Adipocyte (in vitro differentiated cells): ENCODE measurements at regions not wholly inside any gene's neighbourhood (a gene's known extent, or its start where the extent isn't known, plus 50 kb on each side); places are given as distances from the start of the nearest gene placed in this dataset.
"Not testable (repeated sequence)": the region's sequence is repeated elsewhere in the genome, so short reads cannot be mapped to it uniquely, and the experiment has no call there.

Source experiments
- DNase-seq: peaks from one replicate; pipeline ENCODE4 v3.0.0-alpha.2; 2015; ENCODE audit warnings: low read depth
- H3K27me3 ChIP-seq: replicated peaks from 2 replicates; pipeline ENCODE4 v1.7.0; 2013; ENCODE audit warnings: mild to moderate bottlenecking, low read length, moderate library complexity; ENCODE audit not compliant: control insufficient read depth, insufficient read depth
- H3K36me3 ChIP-seq: 2 replicates; pipeline ENCODE4 v1.7.0; 2013; ENCODE audit warnings: low read length, mild to moderate bottlenecking, moderate library complexity; ENCODE audit not compliant: control insufficient read depth, insufficient read depth, severe bottlenecking
- H3K4me1 ChIP-seq: 2 replicates; pipeline ENCODE4 v1.7.0; 2013; ENCODE audit warnings: mild to moderate bottlenecking, low read length, moderate library complexity; ENCODE audit not compliant: control insufficient read depth, insufficient read depth
- H3K4me3 ChIP-seq: 2 replicates; pipeline ENCODE4 v1.7.0; 2013; ENCODE audit warnings: mild to moderate bottlenecking, low read length, moderate library complexity
- H3K9ac ChIP-seq: 2 replicates; pipeline ENCODE4 v1.7.0; 2013; ENCODE audit warnings: mild to moderate bottlenecking, low read length, moderate library complexity
- H3K9me3 ChIP-seq: 2 replicates; pipeline ENCODE4 v1.7.0; 2013; ENCODE audit warnings: mild to moderate bottlenecking, low read length, moderate library complexity; ENCODE audit not compliant: control insufficient read depth

DNA sequence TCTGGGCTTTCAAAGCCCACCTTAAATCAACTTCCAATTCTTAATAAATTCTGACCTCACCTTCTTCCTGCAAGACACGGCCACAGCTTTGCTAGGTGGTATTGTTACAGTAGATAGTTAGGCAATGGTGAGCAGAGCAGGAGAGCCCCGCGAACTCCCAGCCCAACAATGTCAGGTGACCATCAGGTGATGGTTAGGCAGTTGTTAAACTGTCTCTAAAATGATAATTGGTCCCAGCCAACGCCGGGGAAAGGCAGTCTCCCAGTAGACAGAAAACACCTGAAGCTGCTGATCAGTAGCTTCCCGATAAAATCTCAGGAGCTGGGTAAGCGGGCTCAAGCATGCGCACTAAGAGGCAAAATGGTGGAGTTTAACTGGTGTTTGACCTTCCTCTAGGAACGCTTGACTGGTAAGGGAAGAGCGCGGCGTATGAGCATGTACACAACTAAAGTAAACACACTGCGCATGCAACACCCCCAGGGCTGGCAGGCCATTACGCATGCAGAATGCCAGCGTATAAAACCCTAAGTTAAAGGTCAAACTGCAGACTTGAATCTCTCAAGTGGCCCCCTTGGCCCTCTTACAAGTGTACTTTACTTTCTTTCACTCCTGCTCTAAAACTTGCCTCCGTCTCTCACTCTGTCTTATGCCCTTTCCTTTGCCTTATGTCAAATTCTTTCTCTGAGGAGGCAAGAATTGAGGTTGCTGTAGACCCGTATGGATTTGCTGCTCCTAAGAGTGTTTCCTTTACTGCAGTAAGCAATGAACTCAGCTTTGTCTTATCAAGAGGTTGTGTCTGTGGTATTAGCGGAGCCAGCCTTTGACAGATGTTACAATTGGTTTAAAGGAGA, 113.5 kb downstream of the C12orf75 start:
- Histone ChIP-seq H3K27me3 (no peaks in the 10 kb centered on the region), H3K4me1 (peaks cover 8% of the 10 kb centered on the region), H3K36me3 (no peaks in the 10 kb centered on the region), H3K9ac (no peak overlapping the region), H3K9me3 (peaks cover 4% of the 10 kb centered on the region), H3K4me3 (no peak overlapping the region)
- DNase-seq = no peak

DNA sequence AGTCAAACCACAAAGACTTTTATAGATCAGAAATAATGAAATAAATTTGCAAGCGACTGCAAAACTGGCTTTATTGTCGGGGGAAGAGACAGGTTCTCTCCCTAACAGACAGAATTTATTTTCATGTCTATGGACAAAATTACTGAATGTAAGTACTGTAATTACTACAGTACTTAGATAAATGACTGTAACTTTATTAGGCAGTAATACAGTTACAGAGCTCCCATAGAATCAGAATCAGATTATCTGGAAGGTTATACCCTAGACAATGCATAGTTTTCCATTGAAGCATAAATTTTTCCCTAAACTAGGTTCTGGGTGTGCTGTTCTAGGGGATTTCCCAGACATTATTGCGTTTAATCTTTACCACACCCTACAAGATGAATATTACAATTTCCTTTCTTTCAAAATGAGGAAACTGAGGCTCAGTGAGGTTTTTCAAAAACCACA, 114.2 kb downstream of the C12orf75 start:
- H3K4me1 ChIP-seq = peaks cover 8% of the 10 kb centered on the region
- no peaks in the 10 kb centered on the region for H3K27me3 ChIP-seq

DNA sequence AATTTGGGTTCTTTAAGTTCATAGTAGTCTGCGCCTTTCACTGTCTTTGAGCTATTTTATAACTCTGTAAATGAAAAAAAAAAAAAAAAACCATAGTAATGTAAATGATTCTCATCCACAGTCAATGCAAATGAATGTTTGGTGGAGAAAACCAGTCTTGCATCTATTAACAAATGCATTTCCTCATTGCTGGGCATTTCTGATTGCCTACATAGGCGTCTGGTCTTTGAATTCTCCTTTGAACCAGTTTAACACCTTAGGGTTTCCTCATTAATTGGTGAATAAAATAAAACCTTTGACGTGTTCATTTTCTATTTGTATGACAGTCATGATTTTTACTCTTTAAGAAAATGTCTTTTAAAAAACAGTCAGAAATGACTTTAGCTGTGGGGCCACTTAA, 114.8 kb downstream of the C12orf75 start:
- no peak overlapping the region for H3K4me3 ChIP-seq
- no peaks in the 10 kb centered on the region for H3K27me3 ChIP-seq
- H3K9me3 ChIP-seq = peaks cover 1% of the 10 kb centered on the region
- H3K36me3 ChIP-seq = no peaks in the 10 kb centered on the region
- peaks cover 8% of the 10 kb centered on the region for H3K4me1 ChIP-seq
- H3K9ac ChIP-seq = no peak overlapping the region
- DNase-seq = no peak

More for the DNA sequence above, 114.2 kb downstream of the C12orf75 start:
- no peak for DNase-seq
- Histone ChIP-seq H3K4me3 (no peak overlapping the region), H3K9me3 (peaks cover 4% of the 10 kb centered on the region), H3K9ac (no peak overlapping the region), H3K36me3 (no peaks in the 10 kb centered on the region)

DNA sequence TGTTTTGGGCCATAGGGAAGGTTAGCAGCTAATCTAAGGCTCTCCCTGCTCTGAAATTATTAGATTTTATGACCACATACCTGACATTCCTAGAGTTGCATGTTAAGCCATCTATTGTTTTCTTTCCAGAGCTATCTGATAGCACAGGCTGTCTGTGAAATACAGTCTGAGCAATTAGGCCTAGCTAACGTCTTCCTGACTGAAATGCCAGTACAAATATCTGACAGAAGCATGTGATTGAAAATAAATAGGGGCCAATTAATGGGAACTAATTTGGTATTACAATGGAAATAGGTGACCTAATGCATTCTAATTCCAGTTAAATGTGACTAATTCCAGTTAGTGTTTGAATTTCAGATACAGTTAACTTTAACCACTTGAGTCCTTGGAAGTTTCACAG, 115.2 kb downstream of the C12orf75 start:
- H3K4me3 ChIP-seq = no peak overlapping the region
- peaks cover 9% of the 10 kb centered on the region for H3K4me1 ChIP-seq
- no peak overlapping the region for H3K9ac ChIP-seq
- peak; percentile 57 for DNase-seq
- H3K27me3 ChIP-seq = no peaks in the 10 kb centered on the region
- no peaks in the 10 kb centered on the region for H3K36me3 ChIP-seq
- H3K9me3 ChIP-seq = no peaks in the 10 kb centered on the region

DNA sequence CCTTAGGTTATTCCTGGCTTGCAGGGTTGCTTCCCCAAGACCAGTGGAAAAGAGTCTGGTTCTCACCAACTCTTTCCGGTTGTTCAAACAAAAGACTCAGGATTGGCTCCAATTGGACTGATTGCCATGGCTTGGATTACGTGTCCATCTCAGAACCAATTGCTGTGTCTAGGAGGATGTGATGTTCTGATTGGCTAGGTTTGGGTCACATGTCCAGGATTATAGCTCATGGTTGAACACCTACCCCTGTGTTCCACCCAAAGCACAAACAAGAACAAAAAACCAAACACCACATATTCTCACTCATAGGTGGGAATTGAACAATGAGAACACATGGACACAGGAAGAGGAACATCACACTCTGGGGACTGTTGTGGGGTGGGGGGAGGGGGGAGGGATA, 116.0 kb downstream of the C12orf75 start:
- not testable (repeated sequence) for H3K9me3 ChIP-seq, H3K27me3 ChIP-seq, DNase-seq, H3K36me3 ChIP-seq, H3K4me3 ChIP-seq, H3K9ac ChIP-seq
- peaks cover 18% of the 10 kb centered on the region for H3K4me1 ChIP-seq

DNA sequence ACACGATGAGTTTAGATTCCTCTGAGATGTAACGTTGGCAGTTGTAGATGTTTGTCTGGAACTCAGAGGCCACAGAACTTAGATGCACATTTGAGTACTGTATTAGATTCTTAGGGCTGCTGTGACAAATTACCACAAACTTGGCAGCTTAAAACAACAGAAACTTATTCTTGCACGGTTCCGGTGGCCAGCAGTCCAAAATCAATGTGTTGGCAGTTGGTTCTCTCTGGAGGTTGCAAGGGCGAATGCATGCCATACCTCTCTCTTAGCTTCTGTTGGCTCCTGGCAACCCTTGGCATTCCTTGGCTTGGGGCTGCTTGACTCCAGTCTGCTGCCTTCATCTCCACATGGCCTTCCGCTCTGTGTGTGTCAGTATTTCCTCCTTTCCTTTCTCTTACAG, 118.9 kb downstream of the C12orf75 start:
- Histone ChIP-seq H3K9me3 (no peaks in the 10 kb centered on the region), H3K27me3 (no peaks in the 10 kb centered on the region)
- no peak for DNase-seq

DNA sequence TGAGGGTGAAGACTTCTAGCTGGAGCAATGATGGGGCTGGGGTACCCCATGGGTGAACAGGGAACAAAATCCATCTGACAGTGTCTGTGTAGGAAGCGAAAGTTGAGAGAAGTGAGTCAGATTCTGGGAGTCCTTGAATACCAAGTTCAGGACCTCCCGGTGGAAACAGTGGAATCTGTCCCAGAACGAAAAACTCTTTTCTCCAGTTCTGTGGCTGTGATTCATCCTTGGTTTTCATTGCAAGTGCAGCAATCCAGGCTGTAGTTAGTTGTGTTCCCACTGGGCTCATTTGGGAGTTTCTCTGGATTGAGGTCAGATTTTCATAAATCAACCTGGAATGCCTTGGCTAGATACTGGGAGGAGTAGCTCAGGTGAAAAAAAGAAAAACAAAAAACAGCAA, 120.7 kb downstream of the C12orf75 start:
- peaks cover 17% of the 10 kb centered on the region for H3K4me1 ChIP-seq
- no peak overlapping the region for H3K9ac ChIP-seq
- H3K27me3 ChIP-seq = peaks cover 3% of the 10 kb centered on the region
- no peak overlapping the region for H3K4me3 ChIP-seq
- DNase-seq = peak; percentile 71
- no peaks in the 10 kb centered on the region for H3K36me3 ChIP-seq
- H3K9me3 ChIP-seq = no peaks in the 10 kb centered on the region

More for the DNA sequence above, 118.9 kb downstream of the C12orf75 start:
- Histone ChIP-seq H3K9ac (no peak overlapping the region), H3K4me1 (peaks cover 25% of the 10 kb centered on the region), H3K4me3 (no peak overlapping the region), H3K36me3 (no peaks in the 10 kb centered on the region)

DNA sequence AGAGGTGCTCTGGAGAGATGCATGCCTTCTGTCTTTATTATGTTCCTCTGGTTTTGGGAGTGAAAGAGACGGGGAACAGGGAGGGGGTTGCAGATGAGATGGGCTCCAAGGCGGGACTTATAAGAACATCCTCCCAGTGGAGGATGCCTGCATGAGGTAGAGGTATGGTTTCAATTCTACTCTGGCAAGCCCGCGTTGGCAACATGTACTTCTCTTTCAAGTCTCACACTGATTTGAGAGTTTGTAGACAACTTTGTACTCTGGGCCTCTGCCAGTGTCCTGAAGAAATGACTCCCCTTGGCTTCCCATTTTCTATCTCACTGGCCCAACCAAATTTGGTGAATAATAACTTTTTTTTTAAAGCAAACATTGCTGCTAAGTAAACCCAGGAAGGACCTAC, 121.3 kb downstream of the C12orf75 start:
- H3K36me3 ChIP-seq = no peaks in the 10 kb centered on the region
- H3K9ac ChIP-seq = no peak overlapping the region
- no peaks in the 10 kb centered on the region for H3K9me3 ChIP-seq
- no peak overlapping the region for H3K4me3 ChIP-seq
- no peak for DNase-seq
- peaks cover 17% of the 10 kb centered on the region for H3K4me1 ChIP-seq
- peaks cover 3% of the 10 kb centered on the region for H3K27me3 ChIP-seq

DNA sequence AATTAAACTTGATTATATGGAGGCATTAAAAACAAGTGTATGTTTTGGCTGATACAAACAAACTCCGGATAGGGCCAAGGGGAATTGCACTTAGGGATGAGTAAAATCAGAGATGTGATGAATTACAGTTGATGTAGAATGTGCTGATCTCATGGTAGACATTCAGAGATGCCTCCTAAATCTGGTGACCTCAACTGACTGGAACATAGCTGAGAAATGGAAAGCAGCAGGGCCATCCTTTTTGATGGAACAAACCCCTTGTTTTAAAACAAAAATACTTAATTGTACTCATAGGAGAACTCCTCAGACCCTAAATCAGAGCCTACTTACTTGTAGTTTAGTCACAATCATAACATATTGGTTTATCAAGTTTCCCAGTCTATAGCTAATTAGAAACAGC, 122.8 kb downstream of the C12orf75 start:
- Histone ChIP-seq H3K36me3 (no peaks in the 10 kb centered on the region), H3K4me1 (peaks cover 17% of the 10 kb centered on the region), H3K9me3 (peaks cover 4% of the 10 kb centered on the region), H3K27me3 (peaks cover 3% of the 10 kb centered on the region), H3K9ac (no peak overlapping the region), H3K4me3 (no peak overlapping the region)
- DNase-seq = no peak

DNA sequence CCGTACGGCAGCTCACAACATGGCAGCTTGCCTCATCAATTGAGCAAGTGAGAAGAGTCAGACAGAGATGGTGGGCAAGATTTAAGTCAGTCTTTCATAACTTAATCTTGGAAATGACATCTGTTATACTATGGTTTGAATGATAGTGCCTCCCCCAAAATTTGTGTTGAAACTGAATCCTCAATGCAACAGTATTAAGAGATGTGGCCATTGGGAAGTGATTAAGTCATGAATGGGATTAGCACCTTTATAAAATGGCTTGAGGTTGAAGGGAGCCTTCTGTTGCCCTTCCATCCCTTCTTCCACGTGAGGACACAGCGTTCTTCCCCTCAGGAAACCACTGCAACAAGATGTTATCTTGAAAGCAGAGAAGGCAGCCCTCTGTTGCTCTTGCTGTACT, 124.2 kb downstream of the C12orf75 start:
- H3K4me1 ChIP-seq = peaks cover 17% of the 10 kb centered on the region
- H3K36me3 ChIP-seq = no peaks in the 10 kb centered on the region
- no peak for DNase-seq
- H3K9ac ChIP-seq = no peak overlapping the region
- peaks cover 3% of the 10 kb centered on the region for H3K27me3 ChIP-seq
- H3K9me3 ChIP-seq = peaks cover 16% of the 10 kb centered on the region
- no peak overlapping the region for H3K4me3 ChIP-seq

DNA sequence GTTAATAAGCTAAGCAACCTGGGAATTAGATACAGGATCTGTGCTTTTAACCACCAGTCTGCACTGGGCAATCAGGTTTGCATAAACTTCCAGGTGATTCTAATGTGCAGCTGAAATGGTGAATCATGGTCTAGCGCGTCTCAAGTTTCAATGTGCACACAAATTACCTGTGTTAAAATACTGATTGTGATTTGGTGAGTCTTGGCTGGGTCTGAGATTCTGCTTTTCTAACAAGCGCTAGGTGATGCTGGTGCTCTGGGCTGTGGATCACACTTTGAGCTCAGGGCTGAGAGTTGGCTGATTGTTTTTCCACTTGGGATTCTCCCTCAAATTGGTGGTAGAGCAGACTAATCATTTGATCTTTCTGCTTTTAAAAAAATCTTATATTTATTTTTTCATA, 124.8 kb downstream of the C12orf75 start:
- Histone ChIP-seq H3K27me3 (peaks cover 3% of the 10 kb centered on the region), H3K9ac (no peak overlapping the region), H3K9me3 (peaks cover 16% of the 10 kb centered on the region), H3K4me1 (peaks cover 17% of the 10 kb centered on the region), H3K36me3 (no peaks in the 10 kb centered on the region), H3K4me3 (no peak overlapping the region)
- DNase-seq = no peak

DNA sequence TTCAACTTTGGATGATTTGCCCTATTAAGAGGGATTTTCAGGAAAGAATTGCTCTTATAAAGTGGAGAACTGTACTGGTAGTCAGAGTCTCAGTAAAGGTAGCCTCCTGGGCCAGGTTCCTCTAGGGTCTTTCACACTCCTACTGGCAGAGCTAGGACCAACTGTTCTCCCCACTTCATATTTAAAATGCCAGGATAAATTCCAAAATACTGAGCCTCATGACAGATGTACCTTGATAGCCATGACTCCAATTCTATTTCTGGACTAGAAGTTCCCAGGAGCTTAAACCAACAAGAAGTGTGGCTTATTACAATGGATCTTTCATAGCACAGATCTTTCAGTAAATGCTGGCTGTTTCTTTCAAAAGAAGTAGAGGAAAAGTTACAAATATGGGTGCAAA, 126.5 kb downstream of the C12orf75 start:
- peaks cover 2% of the 10 kb centered on the region for H3K4me1 ChIP-seq
- H3K9ac ChIP-seq = no peak overlapping the region
- DNase-seq = no peak
- no peak overlapping the region for H3K4me3 ChIP-seq
- H3K9me3 ChIP-seq = peaks cover 16% of the 10 kb centered on the region
- H3K36me3 ChIP-seq = no peaks in the 10 kb centered on the region
- H3K27me3 ChIP-seq = peaks cover 3% of the 10 kb centered on the region
